ENCODE measurements at regions not wholly inside any gene's neighbourhood (a gene's known extent, or its start where the extent isn't known, plus 50 kb on each side); places are given as distances from the start of the nearest gene placed in this dataset.

DNA sequence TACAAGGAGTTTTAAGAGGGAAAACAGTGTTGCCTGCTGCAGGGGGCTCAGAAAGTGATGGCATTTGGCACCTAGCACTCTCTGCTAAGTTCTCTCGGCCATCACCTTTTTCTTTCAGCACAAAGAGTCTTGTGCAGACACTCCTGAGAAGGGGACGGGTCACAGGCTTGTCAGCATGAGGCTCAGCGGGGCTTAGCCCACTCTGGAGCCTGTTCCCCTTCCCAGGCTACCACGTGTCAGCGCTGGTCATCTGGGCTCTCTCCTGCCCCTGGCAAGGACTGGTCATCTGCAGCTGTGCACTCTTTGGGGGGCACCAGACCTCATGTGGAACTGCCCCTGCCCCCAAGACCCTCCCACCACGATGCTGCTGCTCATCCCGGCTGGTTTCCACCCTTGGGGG lies 152.1 kb upstream of the MKI67 start:
- Histone ChIP-seq H3K4me3 (ENCODE audit: low read length) (no peak overlapping the region), H3K9me3 (ENCODE audit: low read length) (no peaks in the 10 kb centered on the region), H3K9me2 (ENCODE audit: insufficient read depth, low read length) (no peaks in the 10 kb centered on the region), H3K9ac (ENCODE audit: low read length) (no peak overlapping the region), H3F3A (ENCODE audit: insufficient read depth, low read length, poor library complexity, severe bottlenecking) (no peaks in the 10 kb centered on the region), H2AFZ (ENCODE audit: low read depth, low read length) (no peak overlapping the region), H3K79me2 (replicated peaks; ENCODE audit: insufficient read depth, low read length) (no peaks in the 10 kb centered on the region), H3K27me3 (ENCODE audit: insufficient read depth, low read depth, low read length) (no peaks in the 10 kb centered on the region), H4K20me1 (ENCODE audit: insufficient read depth) (no peaks in the 10 kb centered on the region), H3K4me2 (ENCODE audit: low read length) (no peak overlapping the region), H3K36me3 (ENCODE audit: insufficient read depth, low read length) (no peaks in the 10 kb centered on the region), H3K27ac (ENCODE audit: low read length) (no peak overlapping the region)
- TF ChIP-seq, protein P1, sequence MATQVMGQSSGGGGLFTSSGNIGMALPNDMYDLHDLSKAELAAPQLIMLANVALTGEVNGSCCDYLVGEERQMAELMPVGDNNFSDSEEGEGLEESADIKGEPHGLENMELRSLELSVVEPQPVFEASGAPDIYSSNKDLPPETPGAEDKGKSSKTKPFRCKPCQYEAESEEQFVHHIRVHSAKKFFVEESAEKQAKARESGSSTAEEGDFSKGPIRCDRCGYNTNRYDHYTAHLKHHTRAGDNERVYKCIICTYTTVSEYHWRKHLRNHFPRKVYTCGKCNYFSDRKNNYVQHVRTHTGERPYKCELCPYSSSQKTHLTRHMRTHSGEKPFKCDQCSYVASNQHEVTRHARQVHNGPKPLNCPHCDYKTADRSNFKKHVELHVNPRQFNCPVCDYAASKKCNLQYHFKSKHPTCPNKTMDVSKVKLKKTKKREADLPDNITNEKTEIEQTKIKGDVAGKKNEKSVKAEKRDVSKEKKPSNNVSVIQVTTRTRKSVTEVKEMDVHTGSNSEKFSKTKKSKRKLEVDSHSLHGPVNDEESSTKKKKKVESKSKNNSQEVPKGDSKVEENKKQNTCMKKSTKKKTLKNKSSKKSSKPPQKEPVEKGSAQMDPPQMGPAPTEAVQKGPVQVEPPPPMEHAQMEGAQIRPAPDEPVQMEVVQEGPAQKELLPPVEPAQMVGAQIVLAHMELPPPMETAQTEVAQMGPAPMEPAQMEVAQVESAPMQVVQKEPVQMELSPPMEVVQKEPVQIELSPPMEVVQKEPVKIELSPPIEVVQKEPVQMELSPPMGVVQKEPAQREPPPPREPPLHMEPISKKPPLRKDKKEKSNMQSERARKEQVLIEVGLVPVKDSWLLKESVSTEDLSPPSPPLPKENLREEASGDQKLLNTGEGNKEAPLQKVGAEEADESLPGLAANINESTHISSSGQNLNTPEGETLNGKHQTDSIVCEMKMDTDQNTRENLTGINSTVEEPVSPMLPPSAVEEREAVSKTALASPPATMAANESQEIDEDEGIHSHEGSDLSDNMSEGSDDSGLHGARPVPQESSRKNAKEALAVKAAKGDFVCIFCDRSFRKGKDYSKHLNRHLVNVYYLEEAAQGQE (IDR thresholded peaks at IDR 0.05; ENCODE audit: borderline replicate concordance): no peak
- TF ChIP-seq EZH2 (IDR thresholded peaks at IDR 0.05; ENCODE audit: borderline replicate concordance, insufficient read depth, low read length, poor library complexity, severe bottlenecking) (no peak), MXI1 (conservative IDR thresholded peaks at IDR 0.05; ENCODE audit: poor library complexity, severe bottlenecking) (no peak), POLR2AphosphoS5 (IDR thresholded peaks at IDR 0.05) (no peak), EP300 (conservative IDR thresholded peaks at IDR 0.05; ENCODE audit: poor library complexity, severe bottlenecking) (no peak), RAD21 (conservative IDR thresholded peaks at IDR 0.05) (no peak), SMC3 (conservative IDR thresholded peaks at IDR 0.05; ENCODE audit: poor library complexity) (no peak), TAF1 (IDR thresholded peaks at IDR 0.05; ENCODE audit: low read depth) (no peak)
- TF ChIP-seq, protein P2, sequence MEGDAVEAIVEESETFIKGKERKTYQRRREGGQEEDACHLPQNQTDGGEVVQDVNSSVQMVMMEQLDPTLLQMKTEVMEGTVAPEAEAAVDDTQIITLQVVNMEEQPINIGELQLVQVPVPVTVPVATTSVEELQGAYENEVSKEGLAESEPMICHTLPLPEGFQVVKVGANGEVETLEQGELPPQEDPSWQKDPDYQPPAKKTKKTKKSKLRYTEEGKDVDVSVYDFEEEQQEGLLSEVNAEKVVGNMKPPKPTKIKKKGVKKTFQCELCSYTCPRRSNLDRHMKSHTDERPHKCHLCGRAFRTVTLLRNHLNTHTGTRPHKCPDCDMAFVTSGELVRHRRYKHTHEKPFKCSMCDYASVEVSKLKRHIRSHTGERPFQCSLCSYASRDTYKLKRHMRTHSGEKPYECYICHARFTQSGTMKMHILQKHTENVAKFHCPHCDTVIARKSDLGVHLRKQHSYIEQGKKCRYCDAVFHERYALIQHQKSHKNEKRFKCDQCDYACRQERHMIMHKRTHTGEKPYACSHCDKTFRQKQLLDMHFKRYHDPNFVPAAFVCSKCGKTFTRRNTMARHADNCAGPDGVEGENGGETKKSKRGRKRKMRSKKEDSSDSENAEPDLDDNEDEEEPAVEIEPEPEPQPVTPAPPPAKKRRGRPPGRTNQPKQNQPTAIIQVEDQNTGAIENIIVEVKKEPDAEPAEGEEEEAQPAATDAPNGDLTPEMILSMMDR (IDR thresholded peaks at IDR 0.05; ENCODE audit: poor library complexity, severe bottlenecking): no peak

DNA sequence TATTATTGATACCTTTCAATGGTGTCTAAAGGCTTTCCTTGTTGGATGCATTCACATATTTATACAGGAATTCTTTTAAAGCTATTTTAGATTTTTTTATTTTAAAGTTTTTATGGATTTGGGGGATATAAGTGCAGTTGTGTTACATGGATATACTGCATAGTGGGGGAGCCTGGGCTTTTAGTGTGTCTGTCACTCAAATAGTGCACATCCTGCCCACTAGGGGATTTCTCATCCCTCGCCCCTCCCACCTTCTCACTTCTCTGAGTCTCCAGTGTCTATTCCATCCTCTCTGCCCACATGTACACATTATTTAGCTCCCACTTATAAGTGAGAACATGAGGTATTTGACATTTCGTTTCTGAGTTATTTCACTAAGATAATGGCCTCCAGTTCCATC lies 154.0 kb upstream of the MKI67 start:
- H3K4me2 ChIP-seq (ENCODE audit: low read length): no peak overlapping the region
- TF ChIP-seq MXI1 (conservative IDR thresholded peaks at IDR 0.05; ENCODE audit: poor library complexity, severe bottlenecking) (no peak), SMC3 (conservative IDR thresholded peaks at IDR 0.05; ENCODE audit: poor library complexity) (no peak), EZH2 (IDR thresholded peaks at IDR 0.05; ENCODE audit: borderline replicate concordance, insufficient read depth, low read length, poor library complexity, severe bottlenecking) (no peak), RAD21 (conservative IDR thresholded peaks at IDR 0.05) (no peak), EP300 (conservative IDR thresholded peaks at IDR 0.05; ENCODE audit: poor library complexity, severe bottlenecking) (no peak), TAF1 (IDR thresholded peaks at IDR 0.05; ENCODE audit: low read depth) (no peak), POLR2AphosphoS5 (IDR thresholded peaks at IDR 0.05) (no peak)
- TF ChIP-seq, protein P2 (IDR thresholded peaks at IDR 0.05; ENCODE audit: poor library complexity, severe bottlenecking): no peak
- TF ChIP-seq, protein P1 (IDR thresholded peaks at IDR 0.05; ENCODE audit: borderline replicate concordance): no peak

More for the DNA sequence above, 154.0 kb upstream of the MKI67 start:
- H3F3A ChIP-seq (ENCODE audit: insufficient read depth, low read length, poor library complexity, severe bottlenecking): no peaks in the 10 kb centered on the region
- H4K20me1 ChIP-seq (ENCODE audit: insufficient read depth): no peaks in the 10 kb centered on the region
- H3K4me3 ChIP-seq (ENCODE audit: low read length): no peak overlapping the region
- no peak overlapping the region for H3K27ac ChIP-seq (ENCODE audit: low read length)
- no peaks in the 10 kb centered on the region for H3K9me3 ChIP-seq (ENCODE audit: low read length)
- H3K9ac ChIP-seq (ENCODE audit: low read length): no peak overlapping the region
- peaks cover 10% of the 10 kb centered on the region for H3K27me3 ChIP-seq (ENCODE audit: insufficient read depth, low read depth, low read length)
- H3K9me2 ChIP-seq (ENCODE audit: insufficient read depth, low read length): no peaks in the 10 kb centered on the region
- H3K36me3 ChIP-seq (ENCODE audit: insufficient read depth, low read length): no peaks in the 10 kb centered on the region
- no peaks in the 10 kb centered on the region for H3K79me2 ChIP-seq (replicated peaks; ENCODE audit: insufficient read depth, low read length)
- H2AFZ ChIP-seq (ENCODE audit: low read depth, low read length): no peak overlapping the region
